Spleen (tissue), 11 donors: ENCODE measurements at regions not wholly inside any gene's neighbourhood (a gene's known extent, or its start where the extent isn't known, plus 50 kb on each side); places are given as distances from the start of the nearest gene placed in this dataset.
"Not testable (repeated sequence)": the region's sequence is repeated elsewhere in the genome, so short reads cannot be mapped to it uniquely, and the experiment has no call there.

Source experiments
- DNase-seq: peaks from one replicate; pipeline ENCODE4 v3.0.0-alpha.2; 2020
- H3K27ac ChIP-seq, 8 donors: fragments of 200-600 bp; sonication (generic) in 7 of 8; 1 replicate in 4 of 8; 2 replicates in 4 of 8; pipeline versions ENCODE4 v1.5.0 to v1.8.0; 2016 to 2021; ENCODE audit warnings: inconsistent platforms in 4 of 8, mild to moderate bottlenecking in 4 of 8, moderate library complexity in 1 of 8
- H3K27me3 ChIP-seq, 7 donors: fragments of 200-600 bp; sonication (generic) in 6 of 7; replicated peaks in 1 of 7; 1 replicate in 4 of 7; 2 replicates in 3 of 7; pipeline versions ENCODE4 v1.5.0 to v1.8.0; 2016 to 2021; ENCODE audit warnings: inconsistent platforms in 3 of 7, mild to moderate bottlenecking in 1 of 7
- H3K36me3 ChIP-seq, 6 donors: fragments of 200-600 bp; sonication (generic) in 5 of 6; 1 replicate in 4 of 6; 2 replicates in 2 of 6; pipeline versions ENCODE4 v1.5.0 to v1.8.0; 2016 to 2021; ENCODE audit warnings: inconsistent platforms in 2 of 6
- H3K4me1 ChIP-seq, 6 donors: fragments of 200-600 bp; sonication (generic) in 5 of 6; 1 replicate in 3 of 6; 2 replicates in 3 of 6; pipeline versions ENCODE4 v1.5.0 to v1.8.0; 2016 to 2021; ENCODE audit warnings: inconsistent platforms in 3 of 6
- H3K4me3 ChIP-seq, 8 donors: fragments of 200-600 bp; sonication (generic) in 7 of 8; 1 replicate in 4 of 8; 2 replicates in 4 of 8; pipeline versions ENCODE4 v1.5.0 to v1.8.0; 2016 to 2021; ENCODE audit warnings: inconsistent platforms in 4 of 8, mild to moderate bottlenecking in 4 of 8, moderate library complexity in 2 of 8
- H3K9me3 ChIP-seq, 8 donors: fragments of 200-600 bp; sonication (generic) in 7 of 8; 1 replicate in 4 of 8; 2 replicates in 4 of 8; pipeline versions ENCODE4 v1.5.0 to v1.8.0; 2016 to 2021; ENCODE audit warnings: inconsistent platforms in 4 of 8
- CTCF ChIP-seq, 11 experiments: fragments of 200-600 bp in 7 of 11; fragments of 450-650 bp in 4 of 11; sonication (generic) in 4 of 11; IDR thresholded peaks in 8 of 11; conservative IDR thresholded peaks in 3 of 11; 1 replicate in 7 of 11; 2 replicates in 4 of 11; pipeline versions ENCODE4 v1.4.0 to v1.8.0; 2016 to 2021; ENCODE audit warnings: antibody characterized with exemption in 11 of 11, inconsistent platforms in 4 of 11, mild to moderate bottlenecking in 1 of 11
- POLR2A ChIP-seq, 3 donors: fragments of 450-650 bp; IDR thresholded peaks; one replicate each; pipeline ENCODE4 v1.5.1; 2017; ENCODE audit warnings: antibody characterized with exemption in 3 of 3, mild to moderate bottlenecking in 1 of 3
- POLR2AphosphoS5 ChIP-seq, 3 donors: sonication (generic); formaldehyde crosslinking; IDR thresholded peaks; one replicate each; pipeline ENCODE4 v1.5.1; 2017; ENCODE audit warnings: antibody characterized with exemption in 3 of 3
- WGBS, 5 donors: extraction: QIAGEN DNeasy Blood & Tissue Kit in 3 of 5; methylation state at CpG; one replicate each; pipeline versions ENCODE4 v1.1.5 to v1.1.7; 2013 to 2018; 5-methylcytosine and 5-hydroxymethylcytosine counted together
- intact Hi-C: fragments of 100-400 bp; cut with DNase I; formaldehyde crosslinking; loops from one replicate; pipeline ENCODE4 v1.15.0; 2023; ENCODE audit warnings: low total_unique reads
- donor health status: healthy with polysubstance abuse.
- donor health status: DM: no; HTN: no; CAD: no; lungs with moderate emphysema.
- donor health status: DM: no; HTN: no; CAD: no.
- donor health status: Bipolar disorder and iron deficiency.
- donor health status: healthy.
- donor health status: DM: no; HTN: no; CAD: no.
- donor health status: DM: yes; HTN: yes; CAD: no.

DNA sequence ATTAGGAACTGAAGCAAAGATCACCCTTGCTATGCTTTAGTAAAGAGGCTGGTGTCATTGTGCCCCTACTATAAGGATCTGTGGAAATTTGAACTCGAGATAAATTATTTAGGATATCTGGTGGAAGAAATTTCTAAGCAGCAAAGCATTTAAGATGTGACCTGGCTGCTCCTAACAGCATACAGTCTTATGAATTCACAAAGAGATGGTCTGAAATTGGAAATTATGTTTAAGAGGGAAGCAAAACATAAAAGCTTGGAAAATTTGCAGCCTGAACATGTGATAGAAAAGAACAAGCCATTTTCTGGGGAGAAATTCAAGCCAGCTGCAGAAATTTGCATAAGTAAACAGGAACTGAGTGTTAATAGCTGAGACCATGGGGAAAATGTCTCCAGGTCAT lies 223.7 kb downstream of the FBXO4 start:
- no peak for DNase-seq
- no peak for TF ChIP-seq POLR2AphosphoS5 (IDR thresholded peaks at IDR 0.05)
- H3K27me3 ChIP-seq = no peaks in the 10 kb centered on the region
- H3K4me1 ChIP-seq = no peaks in the 10 kb centered on the region
- intact Hi-C loops = no loop called here
- H3K4me3 ChIP-seq = no peak overlapping the region
- no peak overlapping the region for H3K27ac ChIP-seq
- H3K36me3 ChIP-seq = no peaks in the 10 kb centered on the region
- 24 to 47% (median 41%) methylated on average over 1 of the region's 1 CpG for WGBS, 5 donors
- H3K9me3 ChIP-seq = peaks cover 10 to 64% (median 42%) of the 10 kb centered on the region in 8 donors

DNA sequence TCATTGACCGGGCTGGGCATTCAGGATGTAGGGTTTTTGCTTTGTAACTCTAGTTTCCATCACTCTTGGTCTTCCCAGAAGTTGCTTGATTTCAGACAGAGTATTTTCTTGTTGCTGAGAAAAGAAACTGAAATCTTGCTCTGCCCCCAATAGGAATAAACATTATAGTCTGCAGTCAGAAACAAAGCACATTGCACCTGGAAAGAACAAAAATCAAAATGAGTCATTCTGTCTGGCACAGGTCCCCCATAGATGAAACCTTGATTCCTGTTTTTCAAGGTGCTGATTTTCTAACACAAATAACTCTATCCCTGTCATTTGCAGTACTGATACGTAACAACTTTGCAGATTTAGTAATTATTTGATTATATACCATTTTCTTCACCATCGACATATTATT lies 232.1 kb downstream of the FBXO4 start:
- no peaks in the 10 kb centered on the region for H3K36me3 ChIP-seq
- TF ChIP-seq POLR2A (IDR thresholded peaks at IDR 0.05) (no peak), CTCF (IDR thresholded peaks at IDR 0.05 in 8 of 11, conservative IDR thresholded peaks at IDR 0.05 in 3 of 11) (no peak), POLR2AphosphoS5 (IDR thresholded peaks at IDR 0.05) (no peak)
- H3K27me3 ChIP-seq = no peaks in the 10 kb centered on the region
- H3K9me3 ChIP-seq = peaks cover 0 to 2% (median 0%) of the 10 kb centered on the region in 8 donors
- H3K4me3 ChIP-seq = no peak overlapping the region
- 52 to 79% (median 63%) methylated on average over 3 of the region's 3 CpGs for WGBS, 5 donors
- no peak overlapping the region for H3K27ac ChIP-seq
- no peak for DNase-seq
- H3K4me1 ChIP-seq = no peaks in the 10 kb centered on the region
- intact Hi-C loops = no loop called here

- Histone ChIP-seq H3K4me3 (no peak overlapping the region), H3K27me3 (no peaks in the 10 kb centered on the region), H3K9me3 (no peaks in the 10 kb centered on the region), H3K4me1 (no peaks in the 10 kb centered on the region), H3K36me3 (no peaks in the 10 kb centered on the region), H3K27ac (no peak overlapping the region)
- no peak for DNase-seq
- intact Hi-C loops = no loop called here
- WGBS, 5 donors = 85 to 96% (median 93%) methylated on average over 1 of the region's 1 CpG
- TF ChIP-seq CTCF (IDR thresholded peaks at IDR 0.05 in 8 of 11, conservative IDR thresholded peaks at IDR 0.05 in 3 of 11) (no peak), POLR2A (IDR thresholded peaks at IDR 0.05) (no peak), POLR2AphosphoS5 (IDR thresholded peaks at IDR 0.05) (no peak)
Measured at GRCh38 chr5:42163083-42163482, 238.0 kb downstream of the FBXO4 start.

GRCh38 chr5:42168091-42168670 lies 243.1 kb downstream of the FBXO4 start:
- Histone ChIP-seq H3K4me1 (no peaks in the 10 kb centered on the region), H3K4me3 (no peak overlapping the region), H3K27me3 (no peaks in the 10 kb centered on the region), H3K9me3 (no peaks in the 10 kb centered on the region), H3K27ac (no peak overlapping the region), H3K36me3 (no peaks in the 10 kb centered on the region)
- intact Hi-C loops = no loop called here
- no peak for TF ChIP-seq CTCF (IDR thresholded peaks at IDR 0.05 in 8 of 11, conservative IDR thresholded peaks at IDR 0.05 in 3 of 11)
- no peak for TF ChIP-seq POLR2A (IDR thresholded peaks at IDR 0.05)
- no peak for TF ChIP-seq POLR2AphosphoS5 (IDR thresholded peaks at IDR 0.05)
- WGBS, 5 donors = 20 to 47% (median 32%) methylated on average over 3 of the region's 3 CpGs
- DNase-seq = no peak

GRCh38 chr5:42176118-42176517 lies 247.1 kb upstream of the GHR start:
- H3K4me3 ChIP-seq, H3K27ac ChIP-seq, H3K36me3 ChIP-seq, H3K27me3 ChIP-seq, H3K4me1 ChIP-seq, DNase-seq, intact Hi-C loops: not testable (repeated sequence)
- WGBS, 5 donors = 72 to 92% (median 74%) methylated on average over 3 of the region's 3 CpGs
- H3K9me3 ChIP-seq = peaks cover 0 to 28% (median 19%) of the 10 kb centered on the region in 8 donors

DNA sequence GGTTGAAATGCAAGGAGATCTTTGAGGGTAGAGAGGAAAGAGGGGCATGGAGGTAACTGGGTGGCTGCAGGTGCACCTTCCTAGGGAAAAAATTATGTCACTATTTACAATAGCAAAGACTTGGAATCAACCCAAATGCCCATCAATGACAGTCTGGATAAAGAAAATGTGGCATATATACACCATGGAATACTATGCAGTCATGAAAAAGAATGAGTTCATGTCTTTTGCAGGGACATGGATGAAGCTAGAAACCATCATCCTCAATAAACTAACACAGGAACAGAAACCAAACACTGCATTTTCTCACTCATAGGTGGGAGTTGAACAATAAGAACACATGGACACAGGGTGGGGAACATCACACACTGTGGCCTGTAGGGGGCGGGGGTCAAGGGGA lies 243.4 kb upstream of the GHR start:
- H3K36me3 ChIP-seq, H3K4me3 ChIP-seq, H3K27ac ChIP-seq, H3K27me3 ChIP-seq, intact Hi-C loops, H3K4me1 ChIP-seq, DNase-seq: not testable (repeated sequence)
- peaks cover 0 to 28% (median 19%) of the 10 kb centered on the region in 8 donors for H3K9me3 ChIP-seq
- WGBS, 5 donors = 0 to 40% (median 20%) methylated on average over 1 of the region's 1 CpG
